HCT116 (cell line): ENCODE measurements at regions not wholly inside any gene's neighbourhood (a gene's known extent, or its start where the extent isn't known, plus 50 kb on each side); places are given as distances from the start of the nearest gene placed in this dataset.

Source experiments
- ATAC-seq: fragments of 200-7000 bp; cut with Tn5 transposase; 2 replicates; pipeline ENCODE4 v1.9.1; 2020; ENCODE audit warnings: mild to moderate bottlenecking, moderate library complexity
- BruUV-seq: library from RNA; stranded (reverse); fragments of 400-500 nt; replicated peaks from 2 replicates; lab custom pipeline; 2021; lab: Mats Ljungman, UMichigan
- CTCF ChIA-PET: fragments of 300-600 bp; sonication (Branson Sonifier 250); formaldehyde crosslinking; loops from one replicate; lab custom pipeline; 2021; ENCODE audit warnings: antibody characterized with exemption; lab: Charles Lee
- POLR2A ChIA-PET: fragments of 300-600, 350-600 bp; sonication (Branson Sonifier 250); formaldehyde crosslinking; loops from one replicate; lab custom pipeline; 2021; ENCODE audit warnings: antibody characterized with exemption; lab: Charles Lee
- RAD21 ChIA-PET, 2 experiments: fragments of 300-600 bp; sonication (Branson Sonifier 250); formaldehyde crosslinking; loops; one replicate each; lab custom pipeline; 2023; ENCODE audit warnings: low total read pairs in 2 of 2; ENCODE audit not compliant: uncharacterized antibody in 2 of 2, unreplicated experiment in 2 of 2, low non-redundant PET in 1 of 2; lab: Charles Lee
- DNase-seq: peaks from one replicate; pipeline ENCODE4 v3.0.0-alpha.2; 2010; ENCODE audit warnings: low read depth, low spot score
- H2AFZ ChIP-seq: fragments of 200-600 bp; shearing (Covaris generic), sonication (generic); 2 replicates; pipeline ENCODE4 v1.6.1; 2017; ENCODE audit warnings: low read depth, mixed run types, mixed read lengths, antibody characterized with exemption, low read length; ENCODE audit not compliant: poor library complexity, severe bottlenecking
- H3K27ac ChIP-seq: 2 replicates; pipeline ENCODE4 v1.5.1; 2012; ENCODE audit warnings: low read depth, low read length
- H3K27me3 ChIP-seq: fragments of 200-600 bp; sonication (generic); 2 replicates; pipeline ENCODE4 v1.6.1; 2016; ENCODE audit warnings: mixed run types, low read length, mixed read lengths; ENCODE audit not compliant: insufficient read depth
- H3K36me3 ChIP-seq, 2 experiments: fragments of 200-500 bp in 1 of 2; fragments of 200-600 bp in 1 of 2; sonication (Bioruptor generic) in 1 of 2; sonication (generic) in 1 of 2; 2 replicates each; pipeline versions ENCODE4 v1.5.1 to v1.6.1; 2014 to 2016; ENCODE audit warnings: low read length in 2 of 2, inconsistent platforms in 1 of 2, mixed read lengths in 1 of 2, mixed run types in 1 of 2; ENCODE audit not compliant: insufficient read depth in 2 of 2, control insufficient read depth in 1 of 2
- H3K4me1 ChIP-seq, 2 experiments: fragments of 200-600 bp in 1 of 2; sonication (generic) in 1 of 2; 2 replicates each; pipeline versions ENCODE4 v1.5.1 to v1.6.1; 2012 to 2017; ENCODE audit warnings: low read length in 2 of 2, inconsistent platforms in 1 of 2, mild to moderate bottlenecking in 1 of 2, mixed read lengths in 1 of 2, mixed run types in 1 of 2, moderate library complexity in 1 of 2; ENCODE audit not compliant: insufficient read depth in 2 of 2, control insufficient read depth in 1 of 2
- H3K4me2 ChIP-seq: fragments of 200-600 bp; sonication (generic); 2 replicates; pipeline ENCODE4 v1.6.1; 2017; ENCODE audit warnings: mixed run types, low read length, mixed read lengths
- H3K4me3 ChIP-seq, 2 experiments: fragments of 200-600 bp in 1 of 2; sonication (generic) in 1 of 2; replicated peaks in 1 of 2; 2 replicates each; pipeline ENCODE4 v1.5.1; 2011 to 2016; ENCODE audit warnings: low read length in 2 of 2, control low read depth in 1 of 2, low read depth in 1 of 2, mild to moderate bottlenecking in 1 of 2, mixed read lengths in 1 of 2, mixed run types in 1 of 2
- H3K79me2 ChIP-seq: fragments of 200-600 bp; sonication (generic); 2 replicates; pipeline ENCODE4 v1.6.1; 2017; ENCODE audit warnings: mild to moderate bottlenecking, mixed run types, low read length, moderate library complexity, mixed read lengths; ENCODE audit not compliant: insufficient read depth
- H3K9ac ChIP-seq: fragments of 200-600 bp; sonication (generic); 2 replicates; pipeline ENCODE4 v1.6.1; 2016; ENCODE audit warnings: low read length, mixed read lengths
- H3K9me2 ChIP-seq: fragments of 200-600 bp; sonication (generic), shearing (Covaris generic); 2 replicates; pipeline ENCODE4 v1.6.1; 2017; ENCODE audit warnings: mixed run types, mild to moderate bottlenecking, moderate library complexity; ENCODE audit not compliant: insufficient read depth
- H3K9me3 ChIP-seq, 2 experiments: fragments of 200-500 bp in 1 of 2; fragments of 200-600 bp in 1 of 2; sonication (Bioruptor generic) in 1 of 2; sonication (generic) in 1 of 2; 2 replicates each; pipeline ENCODE4 v1.6.1; 2014 to 2017; ENCODE audit warnings: low read length in 2 of 2, mixed read lengths in 2 of 2, inconsistent platforms in 1 of 2, low read depth in 1 of 2, mild to moderate bottlenecking in 1 of 2, mixed run types in 1 of 2, moderate library complexity in 1 of 2; ENCODE audit not compliant: control insufficient read depth in 1 of 2, insufficient read depth in 1 of 2
- H4K20me1 ChIP-seq: fragments of 200-600 bp; sonication (generic), shearing (Covaris generic); 2 replicates; pipeline ENCODE4 v1.6.1; 2017; ENCODE audit warnings: mixed run types, mild to moderate bottlenecking, moderate library complexity; ENCODE audit not compliant: insufficient read depth
- CBX3 ChIP-seq: IDR thresholded peaks from 2 replicates; pipeline ENCODE4 v1.6.1; 2012; ENCODE audit warnings: low read depth
- EGR1 ChIP-seq: IDR thresholded peaks from 2 replicates; pipeline ENCODE4 v1.6.1; 2012; ENCODE audit warnings: low read depth
- ELF1 ChIP-seq: IDR thresholded peaks from 2 replicates; pipeline ENCODE4 v1.6.1; 2012; ENCODE audit warnings: low read depth, borderline replicate concordance
- EZH2 ChIP-seq: fragments of 200-600 bp; sonication (generic); IDR thresholded peaks from 2 replicates; pipeline ENCODE4 v1.6.1; 2017; ENCODE audit warnings: antibody characterized with exemption, mixed run types
- EZH2phosphoT487 ChIP-seq: fragments of 200-600 bp; IDR thresholded peaks from 2 replicates; pipeline ENCODE4 v1.6.1; 2018; ENCODE audit warnings: antibody characterized with exemption, borderline replicate concordance
- FOSL1 ChIP-seq: IDR thresholded peaks from 2 replicates; pipeline ENCODE4 v1.6.1; 2012; ENCODE audit warnings: low read depth
- JUND ChIP-seq: IDR thresholded peaks from 2 replicates; pipeline ENCODE4 v1.6.1; 2012
- POLR2A ChIP-seq: IDR thresholded peaks from 2 replicates; pipeline ENCODE4 v1.7.0; 2011; ENCODE audit warnings: borderline replicate concordance; ENCODE audit not compliant: insufficient read depth, insufficient read length; ENCODE audit errors: extremely low read depth
- POLR2AphosphoS5 ChIP-seq: IDR thresholded peaks from 2 replicates; pipeline ENCODE4 v1.6.1; 2011; ENCODE audit warnings: mild to moderate bottlenecking, low read depth, low read length, moderate library complexity
- RAD21 ChIP-seq: IDR thresholded peaks from 2 replicates; pipeline ENCODE4 v1.6.1; 2012; ENCODE audit warnings: low read depth, mild to moderate bottlenecking
- SP1 ChIP-seq: IDR thresholded peaks from 2 replicates; pipeline ENCODE4 v1.6.1; 2012; ENCODE audit warnings: low read depth
- YY1 ChIP-seq: IDR thresholded peaks from 2 replicates; pipeline ENCODE4 v1.6.1; 2011; ENCODE audit warnings: low read length, low read depth, moderate library complexity, mild to moderate bottlenecking; ENCODE audit not compliant: insufficient replicate concordance; ENCODE audit errors: extremely low read depth
- ZNF274 ChIP-seq: fragments of 200-500 bp; sonication (Bioruptor generic); IDR thresholded peaks from 2 replicates; pipeline ENCODE4 v1.6.1; 2014; ENCODE audit warnings: mild to moderate bottlenecking, low read depth, low read length, inconsistent platforms
- intact Hi-C: fragments of 100-400 bp; cut with micrococcal nuclease; formaldehyde crosslinking; loops from 2 replicates; pipeline ENCODE4 v1.10.0; 2022
- TF ChIP-seq, protein P1 (sequence below): IDR thresholded peaks from 2 replicates; pipeline ENCODE4 v1.6.1; 2011; ENCODE audit warnings: mild to moderate bottlenecking, low read length, moderate library complexity; ENCODE audit not compliant: insufficient replicate concordance; ENCODE audit errors: extremely low read depth
- TF ChIP-seq, protein P2 (sequence below), 3 experiments: fragments of 200-600 bp in 1 of 3; sonication (generic) in 1 of 3; IDR thresholded peaks in 2 of 3; conservative IDR thresholded peaks in 1 of 3; 2 replicates each; pipeline ENCODE4 v1.5.1; 2012 to 2017; ENCODE audit warnings: low read depth in 2 of 3, low read length in 2 of 3, antibody characterized with exemption in 1 of 3, borderline replicate concordance in 1 of 3, control low read depth in 1 of 3, mild to moderate bottlenecking in 1 of 3, mixed read lengths in 1 of 3, mixed run types in 1 of 3, moderate library complexity in 1 of 3; ENCODE audit not compliant: insufficient read depth in 1 of 3

DNA sequence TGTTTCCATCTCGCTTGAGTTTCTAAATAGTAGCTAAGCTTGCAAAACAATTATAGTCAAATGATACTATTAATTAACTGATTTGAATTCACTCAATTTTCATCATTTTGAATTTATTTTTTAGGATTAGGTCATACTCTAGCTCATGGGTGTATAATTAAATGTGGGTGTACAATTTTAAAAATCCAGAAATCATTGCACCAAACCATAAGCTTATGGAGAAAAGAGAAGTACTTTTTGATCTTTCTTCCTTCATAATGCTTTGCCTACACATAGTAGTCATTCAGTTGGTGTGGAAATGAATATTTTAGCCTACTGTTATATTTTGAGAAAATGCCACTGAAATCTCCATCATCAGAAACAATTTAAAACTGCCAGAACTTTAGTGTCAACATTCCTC lies 175.1 kb downstream of the CD47 start (continued):
- TF ChIP-seq, protein P1, sequence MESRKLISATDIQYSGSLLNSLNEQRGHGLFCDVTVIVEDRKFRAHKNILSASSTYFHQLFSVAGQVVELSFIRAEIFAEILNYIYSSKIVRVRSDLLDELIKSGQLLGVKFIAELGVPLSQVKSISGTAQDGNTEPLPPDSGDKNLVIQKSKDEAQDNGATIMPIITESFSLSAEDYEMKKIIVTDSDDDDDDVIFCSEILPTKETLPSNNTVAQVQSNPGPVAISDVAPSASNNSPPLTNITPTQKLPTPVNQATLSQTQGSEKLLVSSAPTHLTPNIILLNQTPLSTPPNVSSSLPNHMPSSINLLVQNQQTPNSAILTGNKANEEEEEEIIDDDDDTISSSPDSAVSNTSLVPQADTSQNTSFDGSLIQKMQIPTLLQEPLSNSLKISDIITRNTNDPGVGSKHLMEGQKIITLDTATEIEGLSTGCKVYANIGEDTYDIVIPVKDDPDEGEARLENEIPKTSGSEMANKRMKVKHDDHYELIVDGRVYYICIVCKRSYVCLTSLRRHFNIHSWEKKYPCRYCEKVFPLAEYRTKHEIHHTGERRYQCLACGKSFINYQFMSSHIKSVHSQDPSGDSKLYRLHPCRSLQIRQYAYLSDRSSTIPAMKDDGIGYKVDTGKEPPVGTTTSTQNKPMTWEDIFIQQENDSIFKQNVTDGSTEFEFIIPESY: no peak
- TF ChIP-seq RAD21: no peak
- TF ChIP-seq, all 23 proteins: peak for 0

DNA sequence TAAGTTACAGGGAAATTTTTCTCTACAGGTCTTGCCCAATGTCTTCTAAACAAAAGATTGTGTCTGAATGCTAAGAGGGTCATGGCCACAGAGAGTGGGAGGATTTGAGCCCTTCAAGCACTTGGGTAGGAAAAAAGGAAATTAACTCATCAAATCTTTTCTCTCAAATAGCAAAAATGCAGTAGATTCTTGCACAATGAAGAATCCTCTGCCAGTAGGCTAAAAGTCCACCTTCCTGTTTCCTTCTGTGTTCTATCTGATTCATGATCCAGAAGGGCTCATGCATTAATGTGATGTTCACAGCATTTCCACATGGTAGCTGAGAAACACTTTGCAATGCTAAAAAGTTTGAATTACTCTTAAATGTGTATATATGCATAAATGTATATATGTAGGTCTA lies 177.1 kb downstream of the CD47 start:
- Histone ChIP-seq H3K4me3 (no peak overlapping the region), H3K9ac (no peak overlapping the region), H3K4me1 (no peaks in the 10 kb centered on the region), H3K4me2 (no peak overlapping the region), H3K36me3 (no peaks in the 10 kb centered on the region), H2AFZ (no peak overlapping the region), H3K79me2 (no peaks in the 10 kb centered on the region), H3K27ac (no peak overlapping the region), H3K27me3 (no peaks in the 10 kb centered on the region), H3K9me3 (no peaks in the 10 kb centered on the region), H4K20me1 (no peaks in the 10 kb centered on the region), H3K9me2 (no peaks in the 10 kb centered on the region)
- intact Hi-C loops: no loop called here
- ChIA-PET RAD21 (no interaction called here), CTCF (no interaction called here), POLR2A (no interaction called here)
- TF ChIP-seq SP1: no peak
- no peak for ATAC-seq
- no peak for DNase-seq
- no TSS peak for BruUV-seq

DNA sequence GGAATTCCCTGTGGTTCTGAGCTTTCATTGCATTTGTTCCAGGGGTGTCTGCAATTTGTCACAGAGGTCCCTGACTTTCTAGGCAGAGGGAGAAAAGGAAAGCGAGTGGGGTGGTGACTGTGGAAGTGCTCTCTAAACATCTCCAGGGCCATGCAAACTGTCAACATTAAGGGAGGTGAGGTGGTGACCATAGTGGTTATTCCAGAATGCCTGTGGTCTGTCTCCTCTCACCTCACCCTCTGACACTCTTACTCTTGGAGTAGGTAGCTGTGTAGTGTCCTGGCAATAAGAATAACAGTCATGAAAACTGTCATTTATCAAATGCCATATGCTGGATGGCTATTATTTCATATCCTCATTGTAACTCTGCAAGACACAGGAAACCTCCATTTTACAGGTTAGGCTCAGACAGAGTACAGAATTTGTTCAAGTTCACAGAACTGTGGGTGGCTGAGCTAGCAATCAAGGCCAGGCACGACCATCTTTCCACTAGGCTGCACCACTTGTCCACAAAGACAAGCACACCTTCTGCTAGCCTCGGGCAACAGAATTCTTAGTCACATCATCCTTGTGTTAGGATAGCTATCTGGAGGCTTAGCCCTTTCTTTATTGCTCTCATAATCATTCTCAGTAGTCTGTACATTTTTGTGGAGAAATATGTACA lies 179.4 kb downstream of the CD47 start:
- Histone ChIP-seq H3K4me2 (no peak overlapping the region), H3K9me3 (no peaks in the 10 kb centered on the region), H3K36me3 (no peaks in the 10 kb centered on the region), H3K4me1 (no peaks in the 10 kb centered on the region), H3K79me2 (no peaks in the 10 kb centered on the region), H3K27me3 (no peaks in the 10 kb centered on the region), H3K9ac (no peak overlapping the region)
- RAD21 ChIA-PET: no interaction called here
- DNase-seq (no peak), ATAC-seq (no peak)
- POLR2A ChIA-PET: no interaction called here
- BruUV-seq: no TSS peak
- TF ChIP-seq POLR2A: no peak
- TF ChIP-seq EZH2: no peak
- TF ChIP-seq RAD21: no peak
- TF ChIP-seq CBX3: no peak
- TF ChIP-seq YY1: no peak
- no peak for TF ChIP-seq SP1
- TF ChIP-seq EZH2phosphoT487: no peak
- TF ChIP-seq ZNF274: no peak
- TF ChIP-seq POLR2AphosphoS5: no peak
- no peak for TF ChIP-seq FOSL1
- TF ChIP-seq EGR1: no peak
- no peak for TF ChIP-seq ELF1
- TF ChIP-seq, protein P2, sequence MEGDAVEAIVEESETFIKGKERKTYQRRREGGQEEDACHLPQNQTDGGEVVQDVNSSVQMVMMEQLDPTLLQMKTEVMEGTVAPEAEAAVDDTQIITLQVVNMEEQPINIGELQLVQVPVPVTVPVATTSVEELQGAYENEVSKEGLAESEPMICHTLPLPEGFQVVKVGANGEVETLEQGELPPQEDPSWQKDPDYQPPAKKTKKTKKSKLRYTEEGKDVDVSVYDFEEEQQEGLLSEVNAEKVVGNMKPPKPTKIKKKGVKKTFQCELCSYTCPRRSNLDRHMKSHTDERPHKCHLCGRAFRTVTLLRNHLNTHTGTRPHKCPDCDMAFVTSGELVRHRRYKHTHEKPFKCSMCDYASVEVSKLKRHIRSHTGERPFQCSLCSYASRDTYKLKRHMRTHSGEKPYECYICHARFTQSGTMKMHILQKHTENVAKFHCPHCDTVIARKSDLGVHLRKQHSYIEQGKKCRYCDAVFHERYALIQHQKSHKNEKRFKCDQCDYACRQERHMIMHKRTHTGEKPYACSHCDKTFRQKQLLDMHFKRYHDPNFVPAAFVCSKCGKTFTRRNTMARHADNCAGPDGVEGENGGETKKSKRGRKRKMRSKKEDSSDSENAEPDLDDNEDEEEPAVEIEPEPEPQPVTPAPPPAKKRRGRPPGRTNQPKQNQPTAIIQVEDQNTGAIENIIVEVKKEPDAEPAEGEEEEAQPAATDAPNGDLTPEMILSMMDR (IDR thresholded peaks at IDR 0.05 in 2 of 3, conservative IDR thresholded peaks at IDR 0.05 in 1 of 3; ENCODE audit: borderline replicate concordance in 1 of 3, insufficient read depth in 1 of 3, low read depth in 2 of 3, low read length in 2 of 3): no peak
- no peak for TF ChIP-seq JUND
- TF ChIP-seq, all 23 proteins: peak for 0
- no peak overlapping the region for H3K27ac ChIP-seq
- CTCF ChIA-PET: interaction anchor here (1.3 kb wide), 1 partner anchor 17 kb away, joined by 3 read pairs; no protein-coding TSS in a partner anchor
- no peak overlapping the region for H2AFZ ChIP-seq
- intact Hi-C loops: no loop called here
- H3K9me2 ChIP-seq: no peaks in the 10 kb centered on the region
- no peaks in the 10 kb centered on the region for H4K20me1 ChIP-seq
- H3K4me3 ChIP-seq: no peak overlapping the region
